NCI-H446 treated with DMSO at 0.1 percent for 48 hours (cell line): ENCODE measurements at regions not wholly inside any gene's neighbourhood (a gene's known extent, or its start where the extent isn't known, plus 50 kb on each side); places are given as distances from the start of the nearest gene placed in this dataset.

Experiments used
- DNase-seq: peaks from one replicate; lab custom pipeline; 2025; lab: John Stamatoyannopoulos, UW

DNA sequence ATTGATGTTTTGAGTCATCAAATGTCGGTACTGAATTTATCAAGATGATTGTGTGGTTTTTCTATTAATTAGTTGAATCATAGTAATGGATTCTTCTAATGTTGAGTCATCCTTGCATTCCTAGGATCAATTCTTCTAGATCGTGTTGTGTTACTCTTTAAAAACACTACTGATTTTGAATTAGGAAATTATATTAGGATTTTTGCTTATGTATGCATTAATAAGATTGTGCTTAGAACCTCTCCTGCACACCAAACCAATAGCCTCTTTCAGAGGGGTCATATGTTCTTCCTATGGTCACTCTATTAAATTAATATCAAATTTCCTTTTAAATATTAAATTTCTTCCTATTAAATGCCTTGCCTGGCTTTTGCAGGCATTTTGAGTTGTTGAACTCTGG, 151.7 kb upstream of the TOPAZ1 start:
- no peak for DNase-seq

GRCh38 chr3:44092497-44092896, 149.2 kb upstream of the TOPAZ1 start:
- no peak for DNase-seq

- no peak for DNase-seq
Measured at GRCh38 chr3:44093531-44093930, 148.2 kb upstream of the TOPAZ1 start.

DNA sequence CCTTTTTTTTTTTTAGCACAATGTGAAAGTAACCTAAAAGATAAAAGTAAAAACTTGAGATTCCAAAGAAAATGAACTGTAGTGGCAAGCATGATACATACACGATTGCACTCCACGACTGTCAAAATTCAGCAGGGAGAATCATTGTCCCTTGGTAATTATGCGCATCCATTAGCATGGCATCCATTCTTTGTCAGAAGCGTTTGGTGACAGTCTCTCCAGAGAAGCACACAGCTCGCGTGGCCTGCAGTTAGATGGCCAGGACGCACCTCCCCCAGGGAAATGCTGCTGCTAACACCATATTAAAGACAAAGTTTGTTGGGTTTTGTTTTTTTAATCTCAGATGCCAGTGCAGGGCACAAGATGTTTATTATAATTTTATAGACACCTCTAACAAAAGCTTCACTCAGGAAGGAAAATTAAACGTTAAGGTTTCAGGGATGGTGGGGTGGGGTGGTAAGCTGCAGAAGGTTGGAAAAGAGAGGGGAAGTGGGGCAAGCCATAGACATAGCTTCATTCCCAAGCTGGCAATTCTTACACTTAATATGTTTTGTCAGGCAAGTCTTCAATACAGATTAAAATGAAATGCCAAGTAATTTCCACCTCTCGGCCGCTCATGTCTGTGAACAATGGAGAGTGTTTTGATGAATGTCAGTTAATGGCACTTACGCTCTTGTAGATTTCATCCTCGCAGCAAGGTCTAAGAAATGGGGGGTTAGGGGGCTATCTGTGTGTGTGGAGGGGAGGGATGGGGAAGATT, 142.8 kb upstream of the TOPAZ1 start:
- DNase-seq, result no peak

DNA sequence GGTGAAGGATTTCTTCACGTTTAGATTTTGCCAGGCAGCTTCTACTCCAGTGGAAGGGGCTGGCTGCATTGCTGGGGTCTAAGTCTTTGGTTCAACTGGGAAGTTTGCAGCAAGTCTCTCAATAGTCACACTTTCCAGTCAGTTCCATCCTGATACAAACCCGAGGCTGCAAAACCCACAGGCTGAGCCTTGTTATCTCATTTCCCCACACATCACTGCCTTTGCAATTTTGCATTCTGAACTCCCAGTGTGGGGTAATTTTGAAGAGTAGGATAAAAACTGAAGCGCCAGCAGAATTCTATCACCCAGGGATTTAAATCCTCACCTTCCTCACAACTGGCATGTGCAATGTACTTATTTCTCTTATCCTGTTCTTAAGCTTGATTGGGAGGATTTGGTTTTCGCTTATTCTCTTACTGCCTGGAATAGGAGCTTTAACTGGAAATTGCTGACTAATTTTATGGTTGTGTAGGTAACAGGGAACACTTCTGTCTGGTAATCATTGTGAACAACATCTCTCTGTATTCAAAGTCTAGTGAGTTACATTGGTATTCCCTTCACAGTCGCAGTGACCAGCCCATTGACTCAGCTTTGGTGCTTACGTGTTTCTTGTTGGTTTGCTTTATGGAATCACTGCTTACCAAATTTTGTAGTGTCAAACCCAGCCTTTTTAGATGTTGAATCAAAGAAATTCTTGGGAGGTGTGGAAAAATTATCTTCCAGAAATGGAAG, 142.0 kb upstream of the TOPAZ1 start:
- no peak for DNase-seq

DNA sequence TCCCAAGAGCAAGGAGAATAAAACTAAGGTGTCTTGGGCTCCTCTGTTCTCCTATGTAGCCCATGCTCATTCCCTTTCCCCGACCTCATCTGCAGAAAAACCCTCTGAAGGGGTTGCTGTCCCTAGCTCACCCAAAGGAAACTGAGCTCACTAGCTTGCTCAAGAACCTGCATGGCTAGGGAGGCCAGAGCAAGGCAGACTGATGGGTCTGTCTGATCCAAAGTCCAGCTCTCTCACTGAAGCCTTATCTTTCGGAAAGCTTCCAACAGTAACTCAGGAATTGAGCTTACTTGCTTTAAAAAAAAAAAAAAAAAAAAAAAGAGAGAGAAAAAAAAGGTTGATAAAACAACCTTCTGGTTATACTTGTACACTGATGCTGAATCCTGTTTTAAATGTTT, 141.4 kb upstream of the TOPAZ1 start:
- DNase-seq, result no peak

- no peak for DNase-seq
Measured at GRCh38 chr3:44104043-44104442, 137.6 kb upstream of the TOPAZ1 start.

- DNase-seq, result no peak
Measured at GRCh38 chr3:44104668-44105321, 136.9 kb upstream of the TOPAZ1 start.

- DNase-seq, result no peak
Measured at GRCh38 chr3:44105571-44105970, 136.1 kb upstream of the TOPAZ1 start.

DNA sequence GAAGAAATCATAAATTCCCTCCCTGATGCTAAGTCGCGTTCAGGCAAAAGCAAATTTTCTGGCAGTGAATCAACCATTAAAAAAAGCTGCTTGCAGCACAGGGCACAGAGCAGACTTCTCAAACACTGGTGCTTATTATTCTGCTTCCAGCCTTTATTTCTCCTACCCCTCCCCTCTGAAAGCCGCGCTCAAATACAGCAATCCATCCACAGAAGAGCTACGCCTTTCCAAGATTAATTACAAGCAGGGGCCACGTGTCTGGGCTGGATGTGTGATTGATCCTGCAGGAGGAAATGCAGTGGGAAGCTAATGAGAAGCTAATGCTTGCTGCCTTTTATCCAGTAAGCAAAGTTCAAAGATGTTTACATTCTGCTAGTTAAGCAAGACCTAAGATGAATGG, 134.9 kb upstream of the TOPAZ1 start:
- no peak for DNase-seq

DNA sequence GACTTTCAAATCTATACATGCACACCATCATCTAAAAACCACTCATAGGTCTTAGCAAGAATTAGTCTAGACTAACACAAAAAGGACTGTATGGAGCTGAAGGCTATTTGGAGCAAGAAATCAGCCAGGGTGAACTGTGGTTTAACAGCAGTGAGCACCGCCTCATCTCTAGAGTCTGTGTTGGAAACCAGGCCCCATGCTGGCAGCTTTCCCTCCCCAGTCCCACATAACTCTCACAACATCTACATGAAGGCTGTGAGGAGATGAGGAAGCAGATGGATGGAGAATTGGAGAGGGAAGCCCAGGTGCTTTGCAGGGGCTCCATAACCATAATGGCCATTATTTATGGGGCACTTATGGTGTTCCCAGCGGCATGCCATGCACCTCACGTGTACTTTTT, 133.2 kb upstream of the TOPAZ1 start:
- no peak for DNase-seq

- DNase-seq, result no peak
Measured at GRCh38 chr3:44109771-44110361, 131.8 kb upstream of the TOPAZ1 start.

DNA sequence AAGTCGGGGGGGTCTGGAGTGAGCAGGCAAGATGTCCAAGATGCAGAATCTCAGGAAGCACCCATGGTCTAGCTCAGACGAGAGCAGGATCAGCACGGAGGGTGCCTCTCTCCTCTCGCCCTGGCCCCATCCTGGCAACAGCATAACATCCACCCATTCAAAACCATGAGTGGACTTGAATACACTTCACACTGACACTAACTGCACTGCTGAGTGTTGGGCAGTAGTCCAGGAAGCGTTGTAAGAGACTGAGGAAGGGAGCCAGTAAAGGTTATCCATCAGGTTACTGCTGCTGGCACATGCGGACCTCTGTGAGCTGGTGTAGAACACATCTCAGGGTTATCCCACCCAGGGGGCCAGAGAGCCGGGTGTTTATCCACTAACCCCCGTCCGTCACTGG, 131.0 kb upstream of the TOPAZ1 start:
- DNase-seq, result no peak

DNA sequence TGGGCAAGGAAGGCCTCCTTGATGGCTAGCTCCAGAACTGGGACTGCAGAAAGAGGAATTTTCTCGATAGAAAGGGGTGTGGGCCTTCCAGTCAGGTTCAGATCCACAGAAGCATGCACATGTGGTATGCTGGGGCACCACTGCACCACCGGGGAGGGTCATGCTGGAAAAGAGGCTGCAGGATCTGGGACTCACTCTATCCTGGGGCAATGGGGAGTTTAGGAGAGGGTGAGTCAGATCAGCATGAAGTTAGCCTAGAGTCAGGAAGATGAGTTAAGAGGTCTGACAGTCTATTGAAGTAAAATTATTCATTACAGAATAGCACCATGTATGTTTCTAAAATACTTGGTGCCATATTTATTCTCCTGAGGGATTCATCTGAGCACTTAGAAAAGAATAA, 130.2 kb upstream of the TOPAZ1 start:
- DNase-seq, result no peak

GRCh38 chr3:44114142-44114541, 127.5 kb upstream of the TOPAZ1 start:
- DNase-seq, result no peak

DNA sequence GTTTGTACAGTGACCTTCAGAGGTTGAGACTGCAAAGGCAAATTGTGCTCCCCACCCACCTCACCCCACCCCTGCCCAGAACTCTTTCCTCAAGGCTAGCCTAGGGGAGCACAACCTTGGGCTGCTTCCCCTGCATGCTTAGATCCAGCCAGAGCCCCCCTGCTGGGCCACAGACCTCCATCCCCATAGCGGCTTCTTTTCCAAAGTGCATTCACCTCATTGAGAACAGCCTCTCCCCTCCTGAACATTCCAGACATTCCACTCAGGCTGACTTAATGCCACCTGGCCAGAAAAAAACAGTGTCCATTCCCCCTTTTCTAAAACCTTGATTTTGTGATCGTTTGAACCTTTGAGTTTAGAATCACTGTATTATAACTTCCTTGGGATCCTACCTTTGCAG, 124.4 kb upstream of the TOPAZ1 start:
- DNase-seq, result no peak

GRCh38 chr3:44117736-44118135, 124.0 kb upstream of the TOPAZ1 start:
- DNase-seq, result no peak

- DNase-seq, result no peak
Measured at GRCh38 chr3:44120721-44121582, 120.7 kb upstream of the TOPAZ1 start.

DNA sequence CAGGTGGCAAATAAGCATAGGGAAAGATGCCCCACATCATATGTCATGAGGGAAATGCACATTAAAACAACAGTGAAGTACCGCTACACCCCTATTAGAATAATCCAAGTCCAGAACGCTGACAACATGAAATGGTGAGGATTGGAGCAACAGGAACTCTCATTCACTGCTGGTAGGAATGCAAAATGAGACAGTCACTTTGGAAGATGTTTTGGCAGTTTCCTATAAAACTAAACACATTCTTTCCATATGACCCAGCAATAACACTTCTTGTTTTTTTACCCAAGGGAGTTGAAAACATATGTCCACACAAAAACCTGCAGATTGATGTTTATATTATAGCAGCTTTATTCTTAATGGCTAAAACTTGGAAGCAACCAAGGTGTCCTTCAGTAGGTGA, 116.4 kb upstream of the TOPAZ1 start:
- DNase-seq, result no peak

- no peak for DNase-seq
Measured at GRCh38 chr3:44125882-44126281, 115.8 kb upstream of the TOPAZ1 start.

DNA sequence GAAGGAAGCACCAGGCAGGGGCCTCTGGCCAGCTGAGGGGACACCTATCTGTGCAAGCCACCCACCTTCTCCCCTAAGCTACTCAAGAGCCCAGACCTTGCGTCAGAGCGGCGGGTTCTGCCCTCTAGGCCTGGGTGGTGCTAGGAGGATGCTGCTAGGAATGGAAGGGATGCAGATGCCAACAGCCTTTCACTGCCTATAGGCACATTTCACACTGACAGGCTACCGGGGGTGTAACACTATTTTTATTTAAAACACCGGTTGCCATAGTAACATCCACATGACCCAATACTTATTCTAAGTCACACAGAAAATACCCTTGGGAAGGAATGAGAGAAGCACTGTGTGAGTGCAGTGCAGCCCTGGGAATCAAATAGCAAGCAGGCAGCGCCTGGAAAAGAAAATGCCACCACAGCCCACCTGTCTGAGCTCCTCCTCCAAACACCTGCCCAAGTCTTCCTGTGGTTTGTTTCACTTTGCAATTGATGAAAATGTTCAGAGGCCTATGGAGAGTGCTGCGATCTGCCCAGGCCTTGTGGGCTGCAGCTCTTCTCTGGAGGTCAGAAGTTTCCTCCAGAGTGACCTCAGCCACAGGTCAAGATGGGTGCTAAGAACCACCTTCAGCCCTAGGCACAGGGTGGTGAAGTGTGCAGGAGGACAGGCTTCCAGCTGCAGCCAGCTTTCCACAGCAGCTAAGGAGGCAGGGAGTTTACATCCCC, 113.5 kb upstream of the TOPAZ1 start:
- DNase-seq, result no peak
